NCI-H2227 (cell line): ENCODE measurements at regions not wholly inside any gene's neighbourhood (a gene's known extent, or its start where the extent isn't known, plus 50 kb on each side); places are given as distances from the start of the nearest gene placed in this dataset.
"Not testable (repeated sequence)": the region's sequence is repeated elsewhere in the genome, so short reads cannot be mapped to it uniquely, and the experiment has no call there.

Experiments used
- DNase-seq: peaks from one replicate; lab custom pipeline; 2025; ENCODE audit not compliant: unreplicated experiment; lab: John Stamatoyannopoulos, UW

- DNase-seq: no peak
Observed at GRCh38 chr6:37580176-37580955, 80.7 kb upstream of the CCDC167 start.

DNA sequence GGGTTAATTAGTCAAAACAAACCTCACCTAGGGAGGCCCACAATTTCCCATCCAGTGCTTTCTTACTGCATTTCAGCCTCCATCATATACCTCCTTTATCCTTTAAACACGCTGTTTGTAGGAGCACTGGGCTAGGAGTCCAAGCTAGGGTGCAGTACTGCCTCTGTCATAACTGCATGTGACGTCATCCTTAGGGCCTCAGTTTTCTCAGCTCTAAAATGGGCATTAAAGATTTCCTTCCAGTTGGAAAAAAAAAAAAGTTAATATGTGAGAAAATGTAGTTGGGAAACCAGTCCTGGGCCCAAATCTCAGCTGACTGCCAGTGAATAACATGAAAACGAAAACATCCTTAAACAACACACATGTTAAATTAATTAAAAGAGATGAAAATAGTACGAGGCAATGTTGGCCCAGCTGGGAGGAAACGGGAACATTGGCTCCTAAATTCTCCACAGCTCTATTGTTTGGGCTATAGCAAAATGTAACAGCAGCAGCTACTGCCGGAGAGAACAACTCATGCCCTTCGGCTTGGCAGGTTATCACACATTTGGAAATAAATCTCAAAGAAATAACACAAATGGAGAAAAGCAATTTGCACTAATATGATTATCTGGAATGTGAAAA lies 79.9 kb upstream of the CCDC167 start:
- DNase-seq: no peak

DNA sequence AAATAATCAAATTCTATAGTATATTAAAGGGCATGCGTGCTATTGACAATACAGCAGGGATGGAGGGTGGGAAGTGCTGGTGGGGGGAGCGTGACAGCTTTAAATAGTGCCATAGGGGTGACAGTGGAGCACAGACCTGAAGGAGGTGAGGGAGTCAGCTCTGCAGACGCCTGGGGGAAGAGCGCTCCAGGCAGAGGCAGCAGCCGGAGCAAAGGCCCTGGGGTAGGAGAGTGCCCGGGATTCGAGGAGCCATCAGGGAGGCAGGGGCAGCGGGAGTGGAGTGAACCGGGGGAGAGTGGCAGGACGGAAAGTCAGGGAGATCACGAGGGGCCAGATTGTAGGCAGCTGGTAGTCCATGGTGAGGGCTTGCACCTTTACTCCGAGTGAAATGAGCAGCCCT lies 78.4 kb upstream of the CCDC167 start:
- DNase-seq: no peak

DNA sequence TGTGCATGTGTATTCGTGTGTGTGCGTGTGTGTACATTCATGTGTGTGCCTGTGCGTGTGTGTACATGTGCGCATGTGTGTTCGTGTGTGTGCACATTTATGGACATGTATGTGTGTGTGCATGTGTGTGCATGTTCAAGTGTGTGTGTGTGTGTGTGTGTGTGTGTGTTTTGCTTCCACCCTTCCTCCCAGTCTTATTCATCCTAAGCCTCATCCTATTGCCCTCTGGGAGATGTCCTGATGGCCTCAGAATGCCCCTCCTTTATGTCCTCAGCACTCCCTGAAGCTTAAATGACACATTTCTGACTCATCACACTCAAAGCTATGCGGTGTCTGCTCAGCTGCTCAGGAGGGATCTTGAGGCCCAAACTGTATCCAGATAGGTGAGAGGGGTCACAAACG lies 76.6 kb upstream of the CCDC167 start:
- DNase-seq: no peak

GRCh38 chr6:37575221-37575620 lies 75.5 kb upstream of the CCDC167 start:
- no peak for DNase-seq

GRCh38 chr6:37572334-37572733 lies 72.6 kb upstream of the CCDC167 start:
- no peak for DNase-seq

- DNase-seq: no peak
Observed at GRCh38 chr6:37570482-37571133, 70.9 kb upstream of the CCDC167 start.

- DNase-seq: no peak
Observed at GRCh38 chr6:37569743-37570481, 70.2 kb upstream of the CCDC167 start.

DNA sequence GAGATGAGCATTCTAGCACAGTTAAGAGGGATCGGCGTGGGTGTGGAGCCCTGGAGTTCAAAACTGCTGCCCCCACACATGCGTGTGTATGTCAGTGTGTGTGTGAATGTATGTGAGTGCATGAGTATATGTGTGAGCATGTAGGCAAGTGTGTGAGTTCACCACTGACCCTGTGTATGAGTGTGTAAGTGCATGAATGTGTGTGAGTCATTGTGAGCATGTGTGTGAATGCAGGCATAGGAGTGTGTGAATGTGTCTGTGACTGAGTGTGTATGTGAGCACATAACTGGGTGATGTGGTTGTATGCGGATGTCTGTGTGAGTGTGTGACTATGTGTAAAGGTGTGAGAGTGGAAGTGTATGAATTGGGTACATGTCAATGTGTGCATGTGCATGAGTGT lies 69.6 kb upstream of the CCDC167 start:
- no peak for DNase-seq

DNA sequence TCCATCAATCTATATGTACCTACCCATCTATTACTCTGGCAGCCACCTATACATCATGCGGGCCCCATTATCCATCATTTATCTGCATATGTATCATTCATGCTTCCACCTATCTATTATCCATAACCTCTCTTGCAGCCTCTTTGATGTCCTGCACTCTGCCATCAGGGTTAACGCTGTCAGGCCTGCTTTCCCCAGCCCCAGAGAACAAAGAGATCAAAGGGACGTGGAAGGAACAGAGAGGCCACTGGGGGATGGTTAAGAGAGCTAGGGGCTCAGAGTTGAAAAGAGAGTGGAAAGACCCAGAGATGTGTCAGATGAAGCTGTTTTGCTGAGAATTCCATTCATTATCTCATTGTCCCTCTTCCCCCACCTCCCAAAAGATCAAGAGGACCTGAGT lies 67.3 kb upstream of the CCDC167 start:
- DNase-seq: no peak

GRCh38 chr6:37566111-37566949 lies 66.6 kb upstream of the CCDC167 start:
- DNase-seq: peak; percentile 89

- DNase-seq: peak; percentile 89
Observed at GRCh38 chr6:37565267-37566110, 65.8 kb upstream of the CCDC167 start.

DNA sequence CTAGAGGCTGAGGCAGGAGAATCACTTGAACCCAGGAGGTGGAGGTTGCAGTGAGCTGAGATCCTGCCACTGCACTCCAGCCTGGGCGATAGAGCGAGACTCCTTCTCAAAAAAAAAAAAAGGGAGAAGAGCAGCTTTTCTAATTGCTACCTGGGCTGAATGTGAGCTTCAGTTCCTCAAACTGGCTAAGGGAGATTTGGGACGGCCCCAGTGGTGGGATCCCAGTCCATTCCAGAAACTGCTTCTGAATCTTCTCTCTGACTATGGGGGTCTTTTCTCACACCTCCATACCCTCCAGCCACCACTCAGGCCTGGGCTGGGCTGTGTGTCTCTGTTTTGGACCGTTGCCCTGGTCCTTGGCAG lies 63.2 kb upstream of the CCDC167 start:
- not testable (repeated sequence) for DNase-seq

DNA sequence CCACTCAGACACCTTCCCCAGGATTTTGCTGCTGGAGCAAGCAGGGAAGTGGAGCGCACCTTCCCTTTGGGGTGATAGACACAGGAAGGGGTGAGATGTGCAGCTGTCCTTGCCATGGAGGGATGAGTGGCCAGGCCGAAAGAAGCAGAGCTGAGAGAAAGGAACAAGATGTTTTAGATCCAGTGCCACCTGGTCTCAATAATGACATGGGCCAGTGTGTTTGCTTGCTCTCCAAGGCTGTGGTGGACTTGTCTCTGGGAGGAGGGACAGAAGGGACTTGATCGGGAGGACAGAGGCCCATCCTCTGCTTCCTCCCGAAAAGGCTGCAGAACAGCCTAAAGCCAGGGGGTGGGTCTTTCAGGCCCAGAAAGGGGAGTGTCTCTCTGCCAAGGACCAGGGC lies 61.7 kb upstream of the CCDC167 start:
- no peak for DNase-seq

GRCh38 chr6:37560737-37561103 lies 61.0 kb upstream of the CCDC167 start:
- DNase-seq: no peak

DNA sequence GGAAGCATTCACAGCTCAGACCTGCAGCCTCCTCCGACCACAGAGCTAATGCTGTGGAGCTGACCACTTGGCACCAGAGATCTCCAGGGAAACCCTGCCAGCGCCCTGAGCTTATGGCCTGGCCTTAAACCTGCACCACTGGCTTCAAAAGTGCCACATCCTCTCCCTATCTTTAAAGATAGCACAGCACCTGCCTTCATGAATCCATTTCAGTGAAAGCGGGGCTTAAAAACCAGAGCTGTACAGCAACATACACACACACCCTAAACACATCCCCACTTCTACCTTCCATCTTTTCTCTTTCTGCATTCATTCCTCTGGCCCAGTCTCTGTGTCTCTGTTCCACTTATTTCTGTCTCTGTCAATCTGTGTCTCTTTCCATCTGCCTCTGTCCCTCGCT lies 59.8 kb upstream of the CCDC167 start:
- DNase-seq: no peak

GRCh38 chr6:37559050-37559449 lies 59.4 kb upstream of the CCDC167 start:
- no peak for DNase-seq

GRCh38 chr6:37558646-37559045 lies 59.0 kb upstream of the CCDC167 start:
- no peak for DNase-seq

DNA sequence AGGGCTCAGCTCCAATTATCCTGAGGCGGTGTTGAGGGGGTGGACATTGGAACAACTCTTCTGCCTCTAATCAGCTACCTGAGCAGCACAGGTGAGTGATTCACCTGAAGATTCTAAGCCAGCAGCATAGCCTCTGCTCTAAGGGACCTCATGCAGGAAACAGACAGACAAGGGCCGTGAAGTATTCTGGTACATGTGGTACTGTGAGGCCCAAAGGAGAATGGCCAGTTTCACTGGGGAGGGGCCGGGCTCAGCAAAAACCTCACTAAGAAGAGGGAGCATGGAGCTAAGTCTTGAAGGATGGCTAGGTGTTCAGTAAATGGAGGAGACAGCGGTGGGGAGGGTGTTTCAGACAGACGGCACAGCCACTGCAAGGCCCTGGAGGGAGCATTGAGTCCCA lies 58.5 kb upstream of the CCDC167 start:
- DNase-seq: no peak

DNA sequence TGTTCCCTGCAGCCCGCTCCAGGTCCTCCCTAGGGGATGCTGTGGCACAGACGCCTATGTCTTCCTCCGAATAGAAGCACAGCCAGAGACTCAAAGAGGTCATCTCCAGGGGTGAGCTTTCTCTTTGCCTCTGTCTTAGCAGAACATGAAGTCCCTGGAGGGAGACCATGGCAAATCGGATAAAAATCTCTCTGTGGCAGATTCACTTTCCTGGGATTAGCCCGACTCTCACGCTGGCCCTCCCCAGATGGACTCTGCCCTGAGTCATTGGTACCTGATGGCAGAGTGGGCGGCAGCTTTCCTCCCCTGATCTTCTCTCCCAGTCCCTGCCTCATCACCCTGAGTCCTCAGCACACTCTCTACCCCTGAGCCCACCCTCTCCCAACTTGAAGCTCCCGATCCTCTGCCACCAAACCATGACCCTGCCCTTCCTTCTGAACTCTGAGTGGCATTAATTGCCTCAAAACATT lies 58.0 kb upstream of the CCDC167 start:
- DNase-seq: no peak
